ENCODE measurements at regions not wholly inside any gene's neighbourhood (a gene's known extent, or its start where the extent isn't known, plus 50 kb on each side); places are given as distances from the start of the nearest gene placed in this dataset.

DNA sequence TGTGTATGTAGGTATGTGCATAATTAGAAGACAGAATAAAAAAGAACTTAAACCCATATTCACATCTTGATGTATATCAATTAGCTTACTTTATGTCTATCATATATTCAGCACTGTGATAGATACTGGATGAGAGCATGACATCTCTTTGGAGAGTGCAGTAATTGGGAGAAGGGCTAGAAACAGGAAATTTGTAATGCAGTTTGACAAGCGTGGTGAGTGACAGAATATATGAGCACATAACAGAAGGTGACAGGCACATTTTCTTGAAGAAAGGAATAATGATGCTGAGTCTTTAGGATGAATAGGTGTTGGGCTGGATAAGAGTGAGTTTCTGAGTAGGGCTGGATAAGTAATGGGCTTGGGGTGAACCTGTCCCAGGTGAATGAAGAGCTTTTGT, 680.3 kb upstream of the ZNF385D start (continued):
- TF ChIP-seq, protein P1, sequence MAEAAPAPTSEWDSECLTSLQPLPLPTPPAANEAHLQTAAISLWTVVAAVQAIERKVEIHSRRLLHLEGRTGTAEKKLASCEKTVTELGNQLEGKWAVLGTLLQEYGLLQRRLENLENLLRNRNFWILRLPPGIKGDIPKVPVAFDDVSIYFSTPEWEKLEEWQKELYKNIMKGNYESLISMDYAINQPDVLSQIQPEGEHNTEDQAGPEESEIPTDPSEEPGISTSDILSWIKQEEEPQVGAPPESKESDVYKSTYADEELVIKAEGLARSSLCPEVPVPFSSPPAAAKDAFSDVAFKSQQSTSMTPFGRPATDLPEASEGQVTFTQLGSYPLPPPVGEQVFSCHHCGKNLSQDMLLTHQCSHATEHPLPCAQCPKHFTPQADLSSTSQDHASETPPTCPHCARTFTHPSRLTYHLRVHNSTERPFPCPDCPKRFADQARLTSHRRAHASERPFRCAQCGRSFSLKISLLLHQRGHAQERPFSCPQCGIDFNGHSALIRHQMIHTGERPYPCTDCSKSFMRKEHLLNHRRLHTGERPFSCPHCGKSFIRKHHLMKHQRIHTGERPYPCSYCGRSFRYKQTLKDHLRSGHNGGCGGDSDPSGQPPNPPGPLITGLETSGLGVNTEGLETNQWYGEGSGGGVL (CRISPR knock-in tag; IDR thresholded peaks at IDR 0.05) = no peak
- no peak for TF ChIP-seq TEAD2 (tag; IDR thresholded peaks at IDR 0.05)
- no peak for TF ChIP-seq SAFB (IDR thresholded peaks at IDR 0.05; ENCODE audit: borderline replicate concordance, low read depth, low read length)
- TF ChIP-seq, protein P2, sequence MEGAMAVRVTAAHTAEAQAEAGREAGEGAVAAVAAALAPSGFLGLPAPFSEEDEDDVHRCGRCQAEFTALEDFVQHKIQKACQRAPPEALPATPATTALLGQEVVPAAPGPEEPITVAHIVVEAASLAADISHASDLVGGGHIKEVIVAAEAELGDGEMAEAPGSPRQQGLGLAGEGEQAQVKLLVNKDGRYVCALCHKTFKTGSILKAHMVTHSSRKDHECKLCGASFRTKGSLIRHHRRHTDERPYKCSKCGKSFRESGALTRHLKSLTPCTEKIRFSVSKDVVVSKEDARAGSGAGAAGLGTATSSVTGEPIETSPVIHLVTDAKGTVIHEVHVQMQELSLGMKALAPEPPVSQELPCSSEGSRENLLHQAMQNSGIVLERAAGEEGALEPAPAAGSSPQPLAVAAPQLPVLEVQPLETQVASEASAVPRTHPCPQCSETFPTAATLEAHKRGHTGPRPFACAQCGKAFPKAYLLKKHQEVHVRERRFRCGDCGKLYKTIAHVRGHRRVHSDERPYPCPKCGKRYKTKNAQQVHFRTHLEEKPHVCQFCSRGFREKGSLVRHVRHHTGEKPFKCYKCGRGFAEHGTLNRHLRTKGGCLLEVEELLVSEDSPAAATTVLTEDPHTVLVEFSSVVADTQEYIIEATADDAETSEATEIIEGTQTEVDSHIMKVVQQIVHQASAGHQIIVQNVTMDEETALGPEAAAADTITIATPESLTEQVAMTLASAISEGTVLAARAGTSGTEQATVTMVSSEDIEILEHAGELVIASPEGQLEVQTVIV (CRISPR knock-in tag; IDR thresholded peaks at IDR 0.05; ENCODE audit: borderline replicate concordance) = no peak
- no peak for TF ChIP-seq PHF21A (IDR thresholded peaks at IDR 0.05; ENCODE audit: borderline replicate concordance, low read depth)
- no peak for TF ChIP-seq POLR2AphosphoS5 (IDR thresholded peaks at IDR 0.05; ENCODE audit: control insufficient read depth, insufficient read depth, low read depth, low read length)
- TF ChIP-seq ZNF431 (CRISPR knock-in tag; IDR thresholded peaks at IDR 0.05) = no peak
- no peak for TF ChIP-seq NELFE (IDR thresholded peaks at IDR 0.05; ENCODE audit: insufficient read depth, insufficient read length)
- TF ChIP-seq ZNF174 (CRISPR knock-in tag; IDR thresholded peaks at IDR 0.05) = no peak
